Fibroblast of mammary gland (primary cell): ENCODE measurements at regions not wholly inside any gene's neighbourhood (a gene's known extent, or its start where the extent isn't known, plus 50 kb on each side); places are given as distances from the start of the nearest gene placed in this dataset.

Experiments used
- DNase-seq: peaks from one replicate; pipeline ENCODE4 v3.0.0-alpha.2; 2010; ENCODE audit warnings: low read depth
- H3K4me3 ChIP-seq: 2 replicates; pipeline ENCODE4 v1.5.1; 2011; ENCODE audit warnings: low read depth, mild to moderate bottlenecking, low read length, moderate library complexity; ENCODE audit not compliant: control insufficient read depth
- TF ChIP-seq, protein P1 (sequence below): conservative IDR thresholded peaks from 2 replicates; pipeline ENCODE4 v1.5.1; 2011; ENCODE audit warnings: low read depth, low read length, inconsistent platforms; ENCODE audit not compliant: control insufficient read depth, insufficient read depth

DNA sequence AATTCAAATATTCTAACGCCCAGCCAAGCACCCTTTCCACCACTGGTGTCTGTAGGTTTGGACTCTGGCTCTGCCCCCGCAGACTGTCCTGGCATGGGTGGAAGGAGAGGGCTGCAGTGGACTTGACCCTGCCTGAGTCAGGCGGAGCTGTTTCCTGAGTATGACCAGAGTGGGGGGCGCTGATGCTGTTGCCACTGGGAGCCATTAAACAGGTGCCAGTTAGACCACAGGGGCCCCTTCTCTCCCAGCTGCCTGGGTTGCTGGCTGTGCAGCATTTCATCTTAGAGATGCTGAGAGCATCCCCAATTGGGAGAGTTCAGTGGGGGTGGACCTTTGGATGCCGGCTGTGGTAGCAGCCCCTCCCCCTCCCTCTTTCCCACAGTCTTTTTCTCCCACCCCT is 539.5 kb downstream of the MATN1 start:
- DNase-seq: no peak
- TF ChIP-seq, protein P1, sequence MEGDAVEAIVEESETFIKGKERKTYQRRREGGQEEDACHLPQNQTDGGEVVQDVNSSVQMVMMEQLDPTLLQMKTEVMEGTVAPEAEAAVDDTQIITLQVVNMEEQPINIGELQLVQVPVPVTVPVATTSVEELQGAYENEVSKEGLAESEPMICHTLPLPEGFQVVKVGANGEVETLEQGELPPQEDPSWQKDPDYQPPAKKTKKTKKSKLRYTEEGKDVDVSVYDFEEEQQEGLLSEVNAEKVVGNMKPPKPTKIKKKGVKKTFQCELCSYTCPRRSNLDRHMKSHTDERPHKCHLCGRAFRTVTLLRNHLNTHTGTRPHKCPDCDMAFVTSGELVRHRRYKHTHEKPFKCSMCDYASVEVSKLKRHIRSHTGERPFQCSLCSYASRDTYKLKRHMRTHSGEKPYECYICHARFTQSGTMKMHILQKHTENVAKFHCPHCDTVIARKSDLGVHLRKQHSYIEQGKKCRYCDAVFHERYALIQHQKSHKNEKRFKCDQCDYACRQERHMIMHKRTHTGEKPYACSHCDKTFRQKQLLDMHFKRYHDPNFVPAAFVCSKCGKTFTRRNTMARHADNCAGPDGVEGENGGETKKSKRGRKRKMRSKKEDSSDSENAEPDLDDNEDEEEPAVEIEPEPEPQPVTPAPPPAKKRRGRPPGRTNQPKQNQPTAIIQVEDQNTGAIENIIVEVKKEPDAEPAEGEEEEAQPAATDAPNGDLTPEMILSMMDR: no peak

DNA sequence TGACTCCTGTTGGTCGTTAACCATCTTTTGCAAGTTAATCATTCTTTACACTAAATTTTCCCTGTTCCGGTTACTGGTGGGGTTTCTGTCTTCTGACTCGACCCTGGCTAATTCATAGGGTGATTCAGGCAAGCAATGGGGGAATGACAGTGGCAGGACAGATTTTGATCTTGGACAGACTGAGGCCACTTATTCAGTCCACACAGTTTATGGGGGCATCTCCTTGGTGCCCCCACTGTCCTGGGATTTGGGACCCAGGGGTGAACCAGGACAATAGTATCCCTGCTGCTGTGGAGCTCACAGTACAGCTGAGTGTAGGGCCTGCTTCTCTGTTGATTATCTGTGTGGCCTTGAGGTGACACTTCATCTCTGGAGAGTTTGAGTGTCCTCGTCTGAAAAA is 540.4 kb downstream of the MATN1 start:
- TF ChIP-seq, protein P1: no peak

More for the DNA sequence above, 539.5 kb downstream of the MATN1 start:
- no peak overlapping the region for H3K4me3 ChIP-seq

DNA sequence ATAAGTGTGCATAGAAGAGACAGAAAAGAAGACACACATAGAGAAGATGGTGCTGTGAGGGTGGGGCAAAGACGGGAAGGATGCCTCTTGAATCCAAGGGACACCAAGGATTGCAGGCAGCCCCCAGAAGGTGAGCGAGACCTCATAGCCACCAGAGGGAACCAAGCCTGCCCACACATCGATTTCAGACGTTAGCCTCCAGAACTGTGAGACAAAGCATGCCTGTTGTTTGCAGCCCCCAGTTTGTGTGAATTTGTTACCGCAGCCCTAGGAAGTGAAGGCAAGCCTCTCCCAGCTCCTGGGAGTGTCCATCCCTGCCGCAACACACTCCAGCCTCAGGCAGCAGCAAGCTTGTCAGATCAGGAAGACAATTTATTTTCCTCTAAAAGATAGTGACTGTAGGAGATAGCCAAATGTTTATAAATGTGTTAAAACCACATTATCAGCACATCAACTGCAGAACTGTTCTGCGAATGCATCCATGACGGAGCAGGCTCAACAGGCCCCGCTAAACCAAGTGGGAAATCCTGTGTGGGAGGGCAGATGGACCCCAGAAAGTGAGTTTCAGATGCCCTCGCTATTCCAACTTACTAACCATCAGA is 543.3 kb downstream of the MATN1 start:
- TF ChIP-seq, protein P1: no peak
- no peak overlapping the region for H3K4me3 ChIP-seq

More for the DNA sequence above, 540.4 kb downstream of the MATN1 start:
- no peak for DNase-seq
- H3K4me3 ChIP-seq: no peak overlapping the region

DNA sequence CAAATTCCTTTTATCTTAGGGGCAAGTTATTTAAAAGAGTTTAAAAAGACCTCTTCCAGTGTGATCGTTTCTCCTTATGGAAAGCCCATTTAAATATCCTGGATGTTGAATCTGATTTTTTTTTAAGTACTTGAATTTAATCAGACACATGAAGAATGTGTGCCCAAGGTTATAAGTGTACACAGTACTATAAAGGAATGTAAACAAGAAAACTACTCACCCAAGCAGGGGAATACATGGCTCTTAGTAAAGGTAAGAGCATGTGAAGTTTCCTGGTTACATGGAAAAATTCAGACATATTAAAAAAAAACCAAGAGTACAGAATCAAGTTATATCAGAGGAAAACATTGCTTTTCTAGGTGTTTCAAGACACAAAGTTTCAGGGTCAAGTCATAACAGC is 546.9 kb downstream of the MATN1 start:
- no peak overlapping the region for H3K4me3 ChIP-seq
- TF ChIP-seq, protein P1: no peak
- no peak for DNase-seq

More for the DNA sequence above, 543.3 kb downstream of the MATN1 start:
- no peak for DNase-seq

DNA sequence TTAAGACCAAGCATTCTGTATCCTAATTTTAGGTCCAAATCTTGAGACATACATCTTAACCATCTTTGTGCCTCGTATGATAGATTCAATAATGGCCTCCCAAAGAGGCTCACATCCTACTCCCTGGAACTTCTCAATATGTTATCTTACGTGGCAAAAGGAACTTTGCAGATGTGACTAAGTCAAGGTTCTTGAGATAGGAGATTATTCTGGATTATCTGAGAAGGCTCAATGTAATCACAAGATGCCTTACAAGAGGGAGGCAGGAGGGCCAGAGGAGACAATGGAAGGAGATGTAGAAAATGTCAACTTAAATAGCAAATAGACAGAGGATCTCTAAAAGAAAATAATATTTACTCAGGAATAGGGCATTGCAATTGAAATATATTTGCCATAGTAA is 548.9 kb downstream of the MATN1 start:
- DNase-seq: no peak
- H3K4me3 ChIP-seq: no peak overlapping the region
- TF ChIP-seq, protein P1: no peak

DNA sequence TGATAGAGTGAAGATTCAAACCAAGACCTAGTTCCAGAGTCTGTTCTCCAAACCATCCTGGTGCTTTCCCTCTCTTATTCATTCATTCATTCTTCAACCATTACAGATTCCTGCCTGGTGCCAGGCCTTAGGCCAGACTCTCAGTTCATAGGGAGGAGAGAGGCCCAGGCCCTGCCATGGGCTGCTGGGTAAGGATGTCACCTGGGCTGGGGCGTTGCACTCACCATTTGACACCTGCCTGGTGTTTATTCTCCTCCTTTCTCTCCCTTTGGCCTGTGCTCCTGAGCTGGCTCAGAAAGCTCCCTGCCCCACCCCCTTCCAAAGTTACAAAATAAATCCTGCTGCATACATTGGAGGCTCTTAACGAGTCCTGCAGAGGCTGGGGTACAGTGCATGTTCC is 549.8 kb downstream of the MATN1 start:
- no peak for DNase-seq
- TF ChIP-seq, protein P1: no peak
- H3K4me3 ChIP-seq: no peak overlapping the region

DNA sequence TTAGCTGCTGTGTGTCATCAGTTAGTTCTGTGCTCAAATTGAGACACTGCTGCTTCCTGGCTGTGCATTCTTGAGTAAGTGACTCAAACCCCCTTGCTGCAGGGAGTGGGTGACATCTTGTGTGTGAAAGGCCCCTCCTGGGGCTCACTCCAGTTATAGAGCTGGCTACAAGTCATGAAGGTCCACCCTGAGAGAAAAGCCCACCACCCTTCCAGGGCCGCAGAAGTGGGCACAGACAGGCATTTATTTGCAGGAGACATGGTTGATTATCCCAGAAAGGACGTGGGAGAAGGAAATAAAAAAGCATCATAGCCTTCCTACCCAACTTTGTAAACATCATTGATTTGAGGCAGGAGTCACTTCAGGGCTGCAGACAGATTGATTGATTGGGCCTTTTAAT is 550.6 kb downstream of the MATN1 start:
- no peak overlapping the region for H3K4me3 ChIP-seq
- TF ChIP-seq, protein P1: no peak
- DNase-seq: no peak
